H1 (cell line): ENCODE measurements at regions not wholly inside any gene's neighbourhood (a gene's known extent, or its start where the extent isn't known, plus 50 kb on each side); places are given as distances from the start of the nearest gene placed in this dataset.

ENCODE experiments used
- CTCF ChIA-PET: fragments of 300-600 bp; sonication (Branson Sonifier 250); formaldehyde crosslinking; loops from one replicate; lab custom pipeline; 2021; ENCODE audit not compliant: partially characterized antibody; lab: Charles Lee
- POLR2A ChIA-PET: fragments of 300-600 bp; sonication (Branson Sonifier 250); formaldehyde crosslinking; loops from one replicate; lab custom pipeline; 2021; ENCODE audit warnings: inconsistent platforms; ENCODE audit not compliant: partially characterized antibody; lab: Charles Lee
- DNase-seq, 2 experiments: peaks; one replicate each; pipeline versions ENCODE4 v3.0.0 to v3.0.0-alpha.2; 2010 to 2022; ENCODE audit warnings: low spot score in 2 of 2, low read depth in 1 of 2, mixed read lengths in 1 of 2
- FAIRE-seq: peaks from 2 replicates; lab custom pipeline; 2011; peaks lifted over from hg19 to GRCh38; lab: Jason Lieb, UNC
- H2AFZ ChIP-seq: 2 replicates; pipeline ENCODE4 v1.8.1; 2012; ENCODE audit warnings: low read length, inconsistent platforms
- H2AK5ac ChIP-seq: 2 replicates; pipeline ENCODE4 v1.6.1; 2013; ENCODE audit warnings: low read depth, low read length
- H2BK120ac ChIP-seq: replicated peaks from 2 replicates; pipeline ENCODE3; 2013; ENCODE audit warnings: low read depth, low read length, inconsistent platforms
- H2BK12ac ChIP-seq: 2 replicates; pipeline ENCODE4 v1.6.1; 2013; ENCODE audit warnings: low read depth, low read length
- H2BK15ac ChIP-seq: 2 replicates; pipeline ENCODE4 v1.6.1; 2013; ENCODE audit warnings: low read length
- H2BK20ac ChIP-seq: 2 replicates; pipeline ENCODE4 v1.6.1; 2013; ENCODE audit warnings: low read length
- H2BK5ac ChIP-seq: 2 replicates; pipeline ENCODE4 v1.6.1; 2013; ENCODE audit warnings: low read depth, low read length
- H3K14ac ChIP-seq: 2 replicates; pipeline ENCODE4 v1.6.1; 2013; ENCODE audit warnings: inconsistent platforms; ENCODE audit not compliant: insufficient read length
- H3K18ac ChIP-seq: 2 replicates; pipeline ENCODE4 v1.6.1; 2013; ENCODE audit warnings: low read length; ENCODE audit errors: extremely low read depth
- H3K23ac ChIP-seq: 2 replicates; pipeline ENCODE4 v1.6.1; 2013; ENCODE audit warnings: inconsistent platforms; ENCODE audit not compliant: insufficient read length
- H3K23me2 ChIP-seq: 2 replicates; pipeline ENCODE4 v1.6.1; 2013; ENCODE audit warnings: low read depth, low read length
- H3K27ac ChIP-seq: 2 replicates; pipeline ENCODE4 v1.6.1; 2011; ENCODE audit warnings: low read depth, low read length, inconsistent platforms
- H3K27me3 ChIP-seq, 4 experiments: replicated peaks in 1 of 4; 1 replicate in 1 of 4; 2 replicates in 3 of 4; pipeline versions ENCODE4 v1.6.1 to v1.8.1; 2011 to 2013; ENCODE audit warnings: low read length in 3 of 4, mild to moderate bottlenecking in 3 of 4, inconsistent platforms in 2 of 4, mixed read lengths in 2 of 4, moderate library complexity in 1 of 4; ENCODE audit not compliant: control insufficient read depth in 3 of 4, insufficient read depth in 3 of 4; ENCODE audit errors: extremely low read depth in 1 of 4
- H3K36me3 ChIP-seq, 4 experiments: 2 replicates each; pipeline versions ENCODE4 v1.6.1 to v1.8.1; 2011 to 2013; ENCODE audit warnings: mild to moderate bottlenecking in 4 of 4, low read length in 3 of 4, moderate library complexity in 2 of 4, control low read depth in 1 of 4, inconsistent platforms in 1 of 4; ENCODE audit not compliant: insufficient read depth in 4 of 4, control insufficient read depth in 2 of 4
- H3K4ac ChIP-seq: replicated peaks from 2 replicates; pipeline ENCODE3; 2013; ENCODE audit warnings: low read length, low read depth, mixed read lengths, inconsistent platforms; ENCODE audit not compliant: insufficient read length
- H3K4me1 ChIP-seq, 4 experiments: replicated peaks in 1 of 4; 1 replicate in 1 of 4; 2 replicates in 3 of 4; pipeline versions ENCODE4 v1.6.1 to v1.8.1; 2011 to 2013; ENCODE audit warnings: low read length in 3 of 4, inconsistent platforms in 2 of 4, mixed read lengths in 1 of 4; ENCODE audit not compliant: insufficient read depth in 4 of 4, control insufficient read depth in 3 of 4
- H3K4me2 ChIP-seq, 2 experiments: 2 replicates each; pipeline versions ENCODE4 v1.6.1 to v1.8.1; 2011 to 2013; ENCODE audit warnings: low read depth in 2 of 2, low read length in 2 of 2, control low read depth in 1 of 2, inconsistent platforms in 1 of 2, mild to moderate bottlenecking in 1 of 2; ENCODE audit not compliant: insufficient read depth in 1 of 2
- H3K4me3 ChIP-seq, 4 experiments: fragments of 200-600, 300-600 bp in 1 of 4; sonication (generic), shearing (Covaris generic), sonication (Bioruptor Twin) in 1 of 4; 2 replicates each; pipeline versions ENCODE4 v1.5.1 to v1.8.1; 2011 to 2016; ENCODE audit warnings: low read length in 4 of 4, low read depth in 3 of 4, control low read depth in 2 of 4, inconsistent platforms in 2 of 4, mild to moderate bottlenecking in 2 of 4, mixed read lengths in 1 of 4, moderate library complexity in 1 of 4; ENCODE audit not compliant: insufficient read depth in 2 of 4; ENCODE audit errors: extremely low read depth in 1 of 4
- H3K56ac ChIP-seq: replicated peaks from 2 replicates; pipeline ENCODE3; 2013; ENCODE audit warnings: low read depth, mild to moderate bottlenecking, mixed read lengths, low read length, inconsistent platforms; ENCODE audit not compliant: insufficient read length
- H3K79me1 ChIP-seq: 2 replicates; pipeline ENCODE4 v1.6.1; 2013; ENCODE audit warnings: low read depth, low read length, control low read depth
- H3K79me2 ChIP-seq, 2 experiments: 2 replicates each; pipeline versions ENCODE4 v1.6.1 to v1.8.1; 2012 to 2013; ENCODE audit warnings: low read length in 2 of 2, mild to moderate bottlenecking in 2 of 2, inconsistent platforms in 1 of 2; ENCODE audit not compliant: insufficient read depth in 2 of 2, control insufficient read depth in 1 of 2
- H3K9ac ChIP-seq, 4 experiments: replicated peaks in 1 of 4; 1 replicate in 1 of 4; 2 replicates in 3 of 4; pipeline versions ENCODE4 v1.6.1 to v1.8.1; 2011 to 2013; ENCODE audit warnings: low read depth in 3 of 4, low read length in 3 of 4, control low read depth in 2 of 4, mild to moderate bottlenecking in 2 of 4, moderate library complexity in 2 of 4, inconsistent platforms in 1 of 4; ENCODE audit errors: extremely low read depth in 1 of 4
- H3K9me3 ChIP-seq, 2 experiments: 2 replicates each; pipeline versions ENCODE4 v1.6.1 to v1.8.1; 2012 to 2013; ENCODE audit warnings: mild to moderate bottlenecking in 2 of 2, moderate library complexity in 2 of 2, control low read depth in 1 of 2, inconsistent platforms in 1 of 2, low read depth in 1 of 2, low read length in 1 of 2, mixed read lengths in 1 of 2; ENCODE audit not compliant: insufficient read depth in 2 of 2
- H4K20me1 ChIP-seq, 2 experiments: replicated peaks in 1 of 2; 2 replicates each; pipeline versions ENCODE3 to v1.8.1; 2011 to 2013; ENCODE audit warnings: inconsistent platforms in 2 of 2, low read length in 2 of 2, mild to moderate bottlenecking in 1 of 2; ENCODE audit not compliant: insufficient read depth in 2 of 2, control insufficient read depth in 1 of 2
- H4K5ac ChIP-seq: 2 replicates; pipeline ENCODE4 v1.6.1; 2013; ENCODE audit warnings: low read length, low read depth, mixed read lengths, inconsistent platforms; ENCODE audit not compliant: insufficient read length
- H4K8ac ChIP-seq: 2 replicates; pipeline ENCODE4 v1.8.0; 2013; ENCODE audit warnings: mild to moderate bottlenecking, moderate library complexity, low read length, inconsistent platforms; ENCODE audit not compliant: insufficient read depth; ENCODE audit errors: extremely low read depth
- H4K91ac ChIP-seq: replicated peaks from 2 replicates; pipeline ENCODE3; 2013; ENCODE audit warnings: low read length, mixed read lengths, inconsistent platforms; ENCODE audit not compliant: insufficient read length
- BCL11A ChIP-seq, 2 experiments: IDR thresholded peaks; one replicate each; pipeline ENCODE4 v1.6.1; 2011; ENCODE audit warnings: low read depth in 2 of 2, low read length in 2 of 2, mild to moderate bottlenecking in 2 of 2
- EGR1 ChIP-seq: IDR thresholded peaks from 2 replicates; pipeline ENCODE4 v1.6.1; 2011; ENCODE audit warnings: low read depth, low read length, borderline replicate concordance
- HDAC6 ChIP-seq: IDR thresholded peaks from one replicate; pipeline ENCODE4 v1.7.1; 2012; ENCODE audit warnings: low read depth, mild to moderate bottlenecking, inconsistent platforms, low read length, moderate library complexity
- JUND ChIP-seq: IDR thresholded peaks from 2 replicates; pipeline ENCODE4 v1.6.1; 2011; ENCODE audit warnings: mild to moderate bottlenecking, improper control_type of control experiment, low read length
- KDM4A ChIP-seq: IDR thresholded peaks from one replicate; pipeline ENCODE4 v1.7.1; 2012; ENCODE audit warnings: low read depth, mild to moderate bottlenecking, moderate library complexity, low read length, inconsistent platforms; ENCODE audit not compliant: severe bottlenecking
- KDM5A ChIP-seq: fragments of 200-600 bp; IDR thresholded peaks from 2 replicates; pipeline ENCODE4 v1.7.1; 2012; ENCODE audit warnings: mild to moderate bottlenecking, low read length, inconsistent platforms, mixed read lengths
- POU5F1 ChIP-seq: IDR thresholded peaks from 2 replicates; pipeline ENCODE4 v1.6.1; 2011; ENCODE audit warnings: low read depth, mild to moderate bottlenecking, low read length, moderate library complexity
- RBBP5 ChIP-seq: IDR thresholded peaks from 2 replicates; pipeline ENCODE4 v1.7.1; 2012; ENCODE audit warnings: low read depth, mild to moderate bottlenecking, inconsistent platforms, low read length, moderate library complexity, borderline replicate concordance
- RXRA ChIP-seq: IDR thresholded peaks from 2 replicates; pipeline ENCODE4 v1.6.1; 2011; ENCODE audit warnings: low read depth, mild to moderate bottlenecking, low read length, moderate library complexity; ENCODE audit not compliant: insufficient read depth
- SIRT6 ChIP-seq: IDR thresholded peaks from one replicate; pipeline ENCODE4 v1.7.1; 2012; ENCODE audit warnings: low read length, inconsistent platforms
- YY1 ChIP-seq: IDR thresholded peaks from 2 replicates; pipeline ENCODE4 v1.6.1; 2011; ENCODE audit warnings: low read depth, mild to moderate bottlenecking, low read length
- ZNF274 ChIP-seq: IDR thresholded peaks from 2 replicates; pipeline ENCODE4 v1.7.0; 2012; ENCODE audit warnings: low read length, borderline replicate concordance; ENCODE audit errors: extremely low read depth
- WGBS, 2 experiments: shearing (Covaris generic) in 1 of 2; methylation state at CpG; one replicate each; pipeline versions ENCODE4 v1.1.6 to v1.1.7; 2013 to 2015; ENCODE audit warnings: low lambda C conversion rate in 2 of 2, mixed read lengths in 2 of 2, inconsistent platforms in 1 of 2, low coverage in 1 of 2, missing lambda C conversion rate in 1 of 2; ENCODE audit not compliant: insufficient replicate concordance in 2 of 2, insufficient coverage in 1 of 2, insufficient read length in 1 of 2; ENCODE audit errors: extremely low coverage in 1 of 2, missing lambda C conversion rate in 1 of 2; 5-methylcytosine and 5-hydroxymethylcytosine counted together

DNA sequence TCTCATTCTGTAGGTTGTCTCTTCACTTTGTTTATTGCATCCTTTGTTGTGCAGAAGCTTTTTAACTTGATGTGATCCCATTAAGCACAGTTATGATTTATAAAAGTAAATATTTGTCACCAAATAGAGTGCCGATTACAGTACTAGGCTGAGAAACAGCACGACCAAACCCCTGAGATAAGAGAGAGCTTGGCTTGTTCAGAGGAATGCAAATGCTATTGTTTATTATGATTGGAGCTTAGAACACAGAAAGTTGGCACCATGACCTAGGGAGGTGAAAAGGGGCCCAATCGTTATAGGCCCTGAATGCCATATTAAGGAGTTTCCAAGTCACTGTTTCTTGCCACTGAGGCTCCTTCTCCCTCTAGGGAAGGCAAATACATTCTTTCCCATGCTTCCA lies 214.9 kb downstream of the KITLG start:
- no peaks in the 10 kb centered on the region for H4K20me1 ChIP-seq
- no peaks in the 10 kb centered on the region for H3K4me1 ChIP-seq
- no peak for TF ChIP-seq ZNF274
- TF ChIP-seq JUND: no peak
- no peak for TF ChIP-seq BCL11A (IDR thresholded peaks at IDR 0.05; ENCODE audit: low read depth in 2 of 2, low read length in 2 of 2)
- TF ChIP-seq RBBP5: no peak
- TF ChIP-seq YY1: no peak
- TF ChIP-seq SIRT6: no peak
- TF ChIP-seq RXRA: no peak
- TF ChIP-seq EGR1: no peak
- no peak for TF ChIP-seq KDM5A
- TF ChIP-seq POU5F1: no peak
- TF ChIP-seq KDM4A: no peak
- no peak for TF ChIP-seq HDAC6
- ChIA-PET CTCF (interaction anchor here (1.3 kb wide), 1 partner anchor 628 kb away, joined by 3 read pairs; no protein-coding TSS in a partner anchor), POLR2A (no interaction called here)
- no peak for FAIRE-seq
- no peak overlapping the region for H3K9ac ChIP-seq
- H4K91ac ChIP-seq: no peak overlapping the region
- no peak overlapping the region for H2BK15ac ChIP-seq
- H2AFZ ChIP-seq: no peak overlapping the region
- no peak overlapping the region for H3K4me3 ChIP-seq
- H4K8ac ChIP-seq: no peak overlapping the region
- no peaks in the 10 kb centered on the region for H3K23me2 ChIP-seq
- no peak overlapping the region for H3K27ac ChIP-seq
- no peak overlapping the region for H3K14ac ChIP-seq
- H2AK5ac ChIP-seq: no peak overlapping the region
- H3K79me1 ChIP-seq: no peaks in the 10 kb centered on the region
- H3K23ac ChIP-seq: no peak overlapping the region
- H2BK20ac ChIP-seq: no peak overlapping the region
- H2BK12ac ChIP-seq: no peak overlapping the region
- no peak for DNase-seq
- no peak overlapping the region for H3K56ac ChIP-seq
- H4K5ac ChIP-seq: no peak overlapping the region
- no peak overlapping the region for H3K18ac ChIP-seq
- no peak overlapping the region for H2BK5ac ChIP-seq
- no peak overlapping the region for H2BK120ac ChIP-seq
- no peaks in the 10 kb centered on the region for H3K9me3 ChIP-seq
- no peak overlapping the region for H3K4ac ChIP-seq
- H3K79me2 ChIP-seq: no peaks in the 10 kb centered on the region
- H3K4me2 ChIP-seq: no peak overlapping the region
- WGBS, 2 experiments: 88% methylated on average over 3 of the region's 3 CpGs; no CpG with 5 or more reads in 1 of the 2 experiments
- H3K27me3 ChIP-seq: no peaks in the 10 kb centered on the region
- H3K36me3 ChIP-seq: no peaks in the 10 kb centered on the region
